NOMO-1 (cell line): ENCODE measurements at regions not wholly inside any gene's neighbourhood (a gene's known extent, or its start where the extent isn't known, plus 50 kb on each side); places are given as distances from the start of the nearest gene placed in this dataset.

ENCODE experiments used
- DNase-seq, 2 experiments: peaks; one replicate each; lab custom pipeline; 2025; ENCODE audit not compliant: unreplicated experiment in 2 of 2; lab: John Stamatoyannopoulos, UW

DNA sequence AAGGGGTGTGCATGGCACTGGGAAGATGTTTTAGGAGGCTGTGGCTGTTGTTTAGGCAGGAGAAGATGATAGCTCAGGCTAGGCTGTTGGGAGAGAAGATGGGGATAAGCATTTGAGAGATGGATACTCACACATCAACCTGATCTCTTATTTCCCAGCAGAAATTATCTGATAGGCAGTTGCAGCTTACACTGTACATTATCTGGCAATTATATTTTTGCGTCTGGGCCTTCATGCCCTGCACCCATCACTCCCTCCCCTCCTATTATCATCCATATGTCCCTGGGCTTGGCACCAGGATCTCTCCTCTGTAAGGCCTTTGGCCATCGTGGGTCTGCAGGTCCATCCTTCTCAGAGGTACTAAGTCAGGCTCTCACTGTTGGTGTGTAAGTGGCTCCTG, 401.0 kb upstream of the EEF2KMT start:
- DNase-seq: no peak

DNA sequence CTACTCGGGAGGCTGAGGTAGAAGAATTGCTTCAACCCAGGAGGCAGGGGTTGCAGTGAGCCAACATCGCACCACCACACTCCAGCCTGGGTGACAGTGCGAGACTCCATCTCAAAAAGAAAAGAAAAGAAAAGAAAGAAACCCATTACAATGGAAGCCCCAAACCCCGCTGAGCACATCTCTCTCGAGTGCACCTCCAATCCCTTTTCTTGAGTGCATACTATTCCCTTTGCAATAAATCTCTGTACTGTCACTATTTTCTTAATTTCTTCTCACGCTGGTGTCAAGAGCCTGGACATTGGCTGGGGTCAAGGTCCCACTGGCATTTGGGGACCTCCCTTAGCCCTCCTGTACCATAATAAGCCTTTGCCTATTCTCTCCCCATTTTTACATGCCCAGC, 398.4 kb upstream of the EEF2KMT start:
- DNase-seq: no peak

DNA sequence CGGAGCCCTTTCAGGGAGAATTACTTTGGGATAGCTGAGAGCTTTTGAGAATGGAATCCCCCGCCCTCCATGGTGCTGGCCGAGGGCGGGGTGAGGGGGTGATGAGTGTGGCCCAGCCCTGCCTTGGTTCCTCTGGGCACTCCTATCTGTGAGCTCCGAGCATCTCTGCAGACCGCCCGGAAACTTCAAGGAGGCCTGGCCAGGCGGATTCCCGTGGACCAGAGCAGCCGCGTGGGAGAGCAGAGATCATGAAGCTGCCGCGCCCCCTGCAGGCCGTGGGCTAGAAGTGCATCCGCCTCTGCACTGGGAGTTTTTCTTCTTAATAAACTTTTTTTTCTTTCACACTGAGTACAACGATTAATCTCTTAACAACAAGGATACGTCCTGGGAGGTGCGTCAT, 392.9 kb upstream of the EEF2KMT start:
- peak in 1 of 2 experiments; percentile 1 for DNase-seq

DNA sequence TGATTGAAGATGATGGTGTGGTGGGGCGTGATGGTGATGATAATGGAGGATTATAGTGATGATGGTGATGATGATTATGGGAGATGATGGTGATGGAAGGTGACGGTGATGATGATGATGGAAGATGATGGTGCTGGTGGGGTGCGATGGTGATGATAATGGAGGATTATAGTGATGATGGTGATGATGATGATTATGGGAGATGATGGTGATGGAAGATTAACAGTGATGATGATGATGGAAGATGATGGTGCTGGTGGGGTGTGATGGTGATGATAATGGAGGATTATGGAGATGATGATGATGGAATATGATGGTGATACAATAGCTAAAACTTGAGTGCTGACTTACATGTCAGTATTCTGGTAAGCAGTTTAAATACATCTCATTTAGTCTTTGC, 391.0 kb upstream of the EEF2KMT start:
- DNase-seq: no peak

DNA sequence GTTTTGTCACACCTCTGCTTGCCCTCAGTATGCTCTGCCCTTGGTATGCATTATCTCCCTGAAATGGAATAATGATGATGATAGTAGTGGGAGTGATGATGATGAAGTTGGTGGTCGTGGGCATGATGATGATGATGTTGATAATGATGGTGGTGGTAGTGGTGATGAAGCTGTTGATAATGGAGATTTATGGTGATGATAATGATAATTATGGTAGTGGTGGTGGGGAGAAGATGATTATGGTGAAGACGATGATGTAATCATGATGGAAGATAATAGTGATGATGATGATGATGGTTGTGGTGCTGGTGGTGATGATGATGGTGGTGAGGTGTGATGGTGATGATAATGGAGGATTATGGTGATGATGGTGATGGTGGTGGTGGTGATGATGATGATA, 390.1 kb upstream of the EEF2KMT start:
- DNase-seq: no peak

DNA sequence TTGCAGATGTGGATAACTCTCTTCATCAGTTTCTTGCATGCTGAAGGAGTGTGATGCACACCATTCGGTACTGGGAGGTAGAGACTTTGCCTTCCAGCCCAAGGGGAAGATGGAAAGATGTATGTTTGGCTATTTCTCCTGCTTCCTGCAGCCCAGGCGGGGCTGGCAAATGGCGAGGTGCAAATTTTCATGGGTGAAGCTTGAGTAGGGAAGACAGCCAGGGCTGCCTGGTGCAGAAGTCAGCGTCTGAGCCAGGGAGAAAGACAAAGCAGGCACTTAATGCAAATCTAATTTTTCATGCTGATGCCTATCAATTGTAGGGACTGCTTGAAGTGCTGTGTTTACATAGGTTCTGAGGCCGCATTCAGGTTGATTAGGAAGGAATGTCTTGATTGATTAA, 384.7 kb upstream of the EEF2KMT start:
- DNase-seq: no peak

DNA sequence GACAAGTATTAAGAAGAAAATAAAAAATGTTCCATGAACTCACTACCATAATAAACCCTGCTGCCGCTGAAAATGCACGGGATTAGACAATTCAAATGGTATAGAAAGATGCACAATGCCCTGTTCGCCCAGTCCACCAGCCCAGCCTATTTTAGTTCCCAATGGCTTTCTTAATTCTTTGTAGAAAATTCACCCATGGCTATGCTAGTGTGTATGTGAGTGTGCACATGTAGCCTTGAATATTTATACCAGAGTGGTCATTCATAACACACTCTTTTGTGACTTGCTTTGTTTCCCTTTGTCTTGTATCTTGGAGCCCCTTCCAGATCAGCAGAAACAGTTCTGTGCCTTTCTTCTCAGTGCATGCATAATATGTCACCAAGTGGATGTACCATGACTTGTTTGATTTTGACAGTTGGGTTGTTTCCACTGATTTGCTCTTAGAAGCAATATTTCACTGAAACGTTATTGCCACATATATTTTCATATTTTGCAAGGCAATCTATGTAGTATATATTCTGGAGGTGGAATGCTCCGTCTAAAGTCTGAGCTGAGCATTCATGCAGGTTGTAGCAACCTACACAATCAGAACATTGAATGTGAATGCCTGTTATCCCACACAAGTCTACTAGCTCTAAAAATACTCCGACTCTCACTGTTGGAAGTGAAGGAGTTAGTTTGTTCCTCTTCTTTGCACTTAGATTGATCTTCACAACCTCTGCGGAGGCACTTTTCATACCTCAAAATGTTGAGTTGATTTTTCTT, 383.0 kb upstream of the EEF2KMT start:
- DNase-seq: no peak

DNA sequence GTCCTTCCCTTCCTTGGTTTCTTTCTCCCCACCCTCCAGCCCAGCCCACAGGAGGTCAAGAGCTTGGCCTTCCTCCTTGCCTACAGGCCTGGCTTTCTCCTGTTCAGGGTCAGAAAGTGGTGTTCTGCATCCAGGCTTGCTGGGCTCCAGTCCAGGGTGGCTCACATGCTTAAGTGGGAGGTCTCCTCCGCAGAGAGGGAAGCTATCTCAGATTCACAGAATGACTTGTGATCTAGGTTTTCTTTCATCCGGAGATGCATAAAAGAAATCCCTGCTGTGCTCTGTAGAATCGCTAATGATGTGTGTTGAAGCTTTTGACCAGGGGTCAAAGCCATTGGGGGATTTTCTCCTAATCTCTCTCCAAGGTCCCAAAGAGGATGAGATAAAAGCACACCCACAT, 382.3 kb upstream of the EEF2KMT start:
- DNase-seq: no peak

DNA sequence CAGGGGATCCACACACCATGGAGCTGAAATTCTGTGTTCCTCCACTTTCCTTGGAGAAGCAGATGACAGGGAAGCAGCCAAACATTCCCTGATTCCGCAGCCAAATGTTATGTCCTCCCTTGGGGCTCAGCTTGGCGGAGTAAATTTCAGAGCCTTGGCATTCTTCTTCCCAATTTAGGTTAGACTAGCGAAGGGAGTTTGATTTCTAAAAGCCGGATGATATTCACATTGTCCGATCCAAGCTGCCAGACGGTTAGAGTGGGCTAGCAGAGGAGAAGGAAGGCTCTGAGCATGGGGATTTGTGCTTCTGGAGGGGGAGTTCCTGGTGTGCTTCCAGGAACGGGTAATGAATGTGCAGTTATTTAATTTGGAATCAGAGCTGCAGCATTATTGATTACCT, 380.4 kb upstream of the EEF2KMT start:
- no peak for DNase-seq

DNA sequence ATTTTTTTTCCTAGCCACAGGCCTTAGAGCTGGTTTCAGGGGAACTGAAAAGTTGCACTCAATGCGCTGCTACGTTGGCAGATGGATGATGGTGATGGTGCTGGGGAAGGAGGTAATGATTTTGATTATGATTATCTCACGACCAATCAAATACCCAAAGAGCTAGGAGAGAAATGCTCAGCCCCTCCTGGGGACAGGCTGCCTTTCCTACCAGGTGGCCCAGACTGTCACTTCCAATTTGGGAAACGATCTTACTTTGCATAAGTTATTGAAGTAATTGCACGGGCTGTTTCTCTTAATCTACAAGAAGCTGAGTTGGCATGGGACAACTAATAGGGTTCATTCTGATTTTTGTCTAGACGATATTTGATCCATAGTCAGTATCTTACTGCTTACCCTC, 379.7 kb upstream of the EEF2KMT start:
- no peak for DNase-seq

DNA sequence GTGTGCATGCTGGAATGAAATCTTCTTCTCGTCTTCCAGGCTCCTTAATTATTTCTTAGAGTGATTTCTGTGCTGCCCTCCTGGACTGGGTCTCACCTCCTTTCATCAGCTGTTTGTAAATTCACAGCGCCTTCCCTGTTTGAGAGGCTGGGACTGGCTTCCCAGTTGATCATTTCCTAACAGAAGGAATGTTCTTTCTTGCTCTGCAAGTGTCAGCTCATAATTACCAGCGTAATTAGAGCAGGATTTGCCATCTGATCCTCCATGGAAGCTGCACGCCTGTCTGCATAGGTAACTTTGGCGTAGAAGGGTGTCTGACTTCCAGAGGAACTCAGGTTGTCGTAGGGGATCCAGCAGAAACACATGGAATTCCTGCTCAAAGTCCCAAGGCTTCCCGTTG, 375.0 kb upstream of the EEF2KMT start:
- no peak for DNase-seq

DNA sequence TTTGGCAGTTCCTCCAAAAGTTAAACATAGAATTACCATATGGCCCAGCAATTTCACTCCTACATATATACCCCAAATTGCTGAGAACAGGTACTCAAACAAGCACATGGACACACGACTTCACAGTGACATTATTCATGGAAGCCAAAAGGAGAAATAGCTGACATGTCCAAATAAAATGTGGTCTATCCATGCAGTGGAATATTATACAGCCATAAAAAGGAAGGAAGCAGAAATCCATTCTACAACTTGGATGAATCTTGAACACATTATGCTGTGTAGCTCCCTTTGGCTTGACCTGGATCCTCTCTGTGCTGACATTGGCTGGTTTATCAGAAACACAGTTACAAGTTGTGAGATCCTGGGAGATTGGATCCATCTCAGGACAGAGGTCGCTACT, 370.9 kb upstream of the EEF2KMT start:
- no peak for DNase-seq

DNA sequence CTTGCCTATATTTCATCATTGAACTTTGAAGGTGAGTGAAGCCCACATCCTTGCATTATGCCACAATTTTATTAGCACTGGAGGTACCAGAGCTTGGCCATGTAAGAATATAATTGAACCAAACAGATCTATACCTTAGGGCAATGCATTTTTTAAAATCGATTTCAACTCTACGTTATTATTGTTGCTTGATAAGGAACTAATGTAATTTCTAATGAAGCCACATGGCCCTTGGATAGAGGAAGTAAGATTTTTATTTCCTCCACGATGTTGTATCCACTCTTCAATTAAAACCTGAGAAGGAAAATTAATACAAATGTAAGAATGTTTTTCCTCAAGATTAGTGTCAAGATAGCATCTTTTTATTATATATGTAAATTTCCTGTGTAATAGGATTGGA, 370.0 kb upstream of the EEF2KMT start:
- no peak for DNase-seq

DNA sequence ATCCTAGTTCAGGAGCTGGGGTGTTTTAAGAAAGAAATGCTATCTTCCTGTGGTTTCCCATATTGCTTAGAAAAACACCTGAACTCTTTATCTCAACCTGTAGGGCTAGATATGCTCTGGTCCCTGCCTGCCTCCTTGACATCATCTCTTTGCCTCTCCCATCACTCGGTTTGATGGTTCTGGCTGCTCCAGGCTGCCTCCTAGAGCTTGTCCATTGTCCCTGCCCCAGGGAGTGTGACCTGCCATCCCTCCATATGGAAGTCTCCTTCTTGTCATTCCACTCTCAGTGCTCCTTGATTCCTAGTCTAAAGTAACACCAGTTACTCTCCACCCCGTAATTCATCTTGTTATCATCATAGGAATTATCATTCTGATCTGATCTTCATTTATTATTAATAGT, 369.0 kb upstream of the EEF2KMT start:
- DNase-seq: no peak

DNA sequence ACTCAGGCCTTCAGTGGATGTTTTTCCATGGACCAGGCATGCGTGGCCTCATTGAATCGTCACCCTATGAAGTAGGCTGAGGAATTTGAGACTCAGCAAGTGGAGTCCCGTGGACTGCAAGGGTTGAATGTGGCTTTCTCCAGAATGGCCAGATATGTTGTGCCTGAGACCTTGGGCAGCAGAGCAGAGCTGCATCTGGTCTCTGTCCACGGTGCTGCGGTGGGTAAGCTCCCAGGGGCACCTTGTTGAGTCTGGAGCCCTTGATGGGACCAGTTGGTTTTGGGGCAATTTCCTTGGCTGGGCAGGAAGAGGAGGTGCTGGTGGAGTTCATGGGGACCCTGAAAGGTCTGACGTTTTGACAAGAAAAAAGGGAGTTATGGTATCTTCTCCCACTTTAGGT, 368.1 kb upstream of the EEF2KMT start:
- no peak for DNase-seq

DNA sequence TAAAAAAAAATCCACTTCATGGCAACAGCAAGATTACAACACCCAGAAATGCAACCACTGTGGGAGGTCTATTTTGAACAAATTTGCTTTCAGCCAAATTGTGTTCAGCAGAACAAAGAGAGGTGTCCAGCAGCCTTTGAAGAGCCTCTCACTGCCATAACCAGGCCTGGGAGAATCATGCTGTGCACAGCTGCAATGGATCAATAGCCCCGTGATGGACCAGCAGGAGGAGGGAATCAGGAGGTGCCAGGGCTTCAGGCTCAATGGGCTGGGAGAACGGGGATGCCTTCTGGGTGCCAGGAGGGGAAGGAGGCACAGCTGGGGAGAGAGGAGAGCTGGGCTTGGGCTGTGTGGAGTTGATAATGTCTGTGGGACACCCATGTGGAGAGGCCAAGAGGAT, 366.2 kb upstream of the EEF2KMT start:
- no peak for DNase-seq

DNA sequence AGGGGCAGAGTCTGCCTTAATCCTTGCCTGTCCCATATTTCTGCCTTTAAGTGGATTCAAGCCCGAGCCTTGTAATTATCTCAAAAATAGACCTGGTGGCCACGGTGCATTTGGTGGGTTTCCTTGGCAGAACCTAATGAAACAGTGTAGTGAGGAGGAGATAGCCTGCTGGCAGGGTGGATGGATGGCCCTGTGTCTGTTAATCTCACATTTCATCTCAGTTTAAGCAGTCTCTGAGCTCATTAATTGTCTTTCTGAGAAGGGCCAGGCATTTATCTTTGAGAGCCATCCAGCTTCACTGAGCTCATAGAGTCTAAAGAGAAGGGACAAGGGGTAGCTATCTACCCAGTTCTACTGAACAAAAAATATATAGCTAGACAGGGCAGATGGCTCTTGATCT, 364.0 kb upstream of the EEF2KMT start:
- no peak for DNase-seq

DNA sequence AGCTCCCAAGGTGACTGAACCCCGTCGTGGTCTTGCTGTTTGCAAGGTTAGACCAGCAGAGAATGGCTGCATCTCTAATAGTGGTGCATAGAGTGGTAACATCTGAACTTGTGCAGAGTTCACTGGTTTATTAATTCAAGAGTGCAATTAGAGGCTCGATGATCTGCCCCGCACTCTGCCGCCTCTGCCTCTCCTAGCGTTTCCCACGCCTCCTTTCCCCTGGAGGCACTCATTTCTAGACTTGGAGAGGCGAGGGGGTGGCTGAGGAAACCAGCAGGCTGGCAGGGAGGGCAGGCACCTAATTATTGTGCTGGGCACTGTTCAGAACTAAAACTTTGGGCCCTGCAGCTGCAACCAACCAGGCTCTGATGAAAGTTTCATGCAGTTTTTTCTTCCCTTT, 363.5 kb upstream of the EEF2KMT start:
- no peak for DNase-seq

DNA sequence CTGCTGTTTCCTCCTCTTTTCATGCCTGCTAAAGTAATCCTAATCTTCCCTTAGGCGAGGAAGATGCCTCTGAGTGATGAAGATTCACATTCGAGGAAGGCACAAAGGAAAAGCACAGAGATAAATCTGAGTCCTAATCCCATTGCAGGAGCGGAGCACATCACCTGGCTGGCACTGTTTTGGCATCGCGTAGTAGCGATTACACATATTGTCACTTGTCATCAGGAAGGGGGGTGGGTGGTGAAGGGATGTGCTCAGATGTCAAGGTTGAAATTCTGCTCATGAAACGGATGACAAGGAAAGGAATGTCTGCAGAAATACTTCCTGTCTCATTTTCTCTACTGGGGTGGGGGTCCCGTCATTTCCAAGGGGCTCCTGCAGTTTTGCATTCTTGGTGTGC, 363.1 kb upstream of the EEF2KMT start:
- no peak for DNase-seq

DNA sequence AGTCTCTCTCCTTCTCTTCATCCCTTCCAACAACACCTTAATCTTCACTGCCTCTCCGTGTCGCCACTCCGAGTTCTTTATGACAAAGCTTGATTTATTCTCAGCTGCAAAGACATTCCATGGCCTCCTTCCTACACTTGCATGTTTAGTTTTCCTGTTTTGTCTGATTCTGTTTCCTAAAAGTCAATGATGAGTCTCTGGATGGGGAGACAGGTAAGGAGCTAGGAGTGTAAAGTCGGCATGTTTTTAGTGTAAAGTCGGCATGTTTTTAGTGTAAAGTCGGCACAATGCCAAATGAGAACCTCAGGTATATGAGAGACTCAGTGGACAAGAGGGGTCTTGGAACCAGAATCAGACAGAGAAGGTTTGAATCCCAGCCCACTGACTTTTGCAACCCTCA, 362.3 kb upstream of the EEF2KMT start:
- DNase-seq: no peak

DNA sequence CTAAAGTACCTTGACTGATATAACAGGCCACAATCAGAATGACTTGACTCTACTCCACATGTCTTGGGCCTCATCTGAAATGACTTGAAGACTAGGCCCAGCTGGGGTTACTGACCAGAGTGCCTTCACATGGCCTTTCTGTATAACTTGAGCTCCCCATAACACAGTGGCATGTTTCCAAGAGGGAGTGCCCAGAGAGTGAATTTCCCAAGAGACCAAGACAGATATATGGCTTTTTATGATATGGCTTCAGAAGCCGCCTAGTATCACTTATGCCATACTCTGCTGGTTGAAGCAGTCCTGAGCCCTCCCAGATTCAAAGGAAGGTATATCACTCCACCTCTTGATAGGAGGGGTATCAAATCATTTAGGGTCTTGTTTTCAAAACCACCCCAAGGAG, 357.5 kb upstream of the EEF2KMT start:
- no peak for DNase-seq

DNA sequence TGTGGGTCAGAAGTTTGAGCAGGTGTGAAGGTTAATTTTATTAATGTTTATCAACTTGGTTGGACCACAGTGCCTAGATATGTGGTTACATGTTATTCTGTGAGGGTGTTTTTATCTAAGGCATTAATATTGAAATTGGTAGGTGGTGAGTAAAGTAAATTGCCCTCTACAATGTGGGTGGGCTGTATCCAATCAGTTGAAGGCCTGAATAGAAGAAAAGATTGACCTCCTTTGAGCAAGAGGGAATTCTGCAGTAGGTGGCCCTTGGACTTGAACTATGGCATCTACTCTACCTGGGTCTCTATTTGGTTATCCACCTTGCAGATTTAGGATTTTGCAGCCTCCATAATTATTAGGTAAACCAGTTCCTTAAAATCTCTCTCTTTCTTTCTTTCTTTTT, 356.8 kb upstream of the EEF2KMT start:
- DNase-seq: no peak

DNA sequence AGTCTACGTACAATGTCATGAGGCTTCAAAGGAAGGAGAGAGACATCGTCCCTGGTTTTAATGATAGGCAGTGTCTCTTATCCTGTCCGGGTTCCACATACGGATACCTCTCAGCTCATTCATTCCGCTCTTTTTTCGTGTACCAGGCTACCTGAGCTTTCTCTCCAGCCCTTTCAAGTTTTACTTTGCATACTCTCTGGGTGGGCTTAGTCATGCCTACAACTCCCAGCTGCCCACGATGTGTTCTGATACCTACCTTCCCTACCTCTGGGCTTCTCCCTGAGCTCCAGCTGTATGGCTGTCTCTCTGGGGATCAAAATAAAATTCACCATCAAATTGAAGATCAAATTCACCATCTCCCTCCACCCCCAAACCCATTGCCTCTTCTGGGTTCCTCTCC, 354.0 kb upstream of the EEF2KMT start:
- no peak for DNase-seq
